ENCODE measurements at regions not wholly inside any gene's neighbourhood (a gene's known extent, or its start where the extent isn't known, plus 50 kb on each side); places are given as distances from the start of the nearest gene placed in this dataset.

DNA sequence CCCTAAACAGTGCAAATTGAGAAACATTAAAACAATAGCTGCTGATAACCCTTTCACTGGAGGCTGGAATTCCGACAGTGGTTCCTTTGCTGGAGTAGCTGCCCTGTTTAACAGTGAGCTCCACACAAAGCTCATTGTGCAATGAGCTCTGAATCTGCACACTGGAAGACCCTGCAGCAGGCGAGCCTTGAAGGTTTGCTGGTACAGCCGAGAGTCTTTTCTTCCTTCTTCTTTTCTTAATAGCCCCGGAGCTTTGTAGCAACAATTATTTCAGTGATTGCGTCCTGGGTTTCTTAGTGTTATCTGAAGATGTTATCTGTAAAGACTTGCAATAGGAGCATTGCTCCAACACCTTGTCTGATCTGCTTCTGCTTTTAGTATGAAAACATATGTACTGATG, 50.8 kb upstream of the CXCR4 start:
- Histone ChIP-seq H3K4me3 (ENCODE audit: low read depth, low read length) (no peak overlapping the region), H2AFZ (no peak overlapping the region), H3K4me1 (no peaks in the 10 kb centered on the region), H3K9ac (no peak overlapping the region), H3K9me3 (ENCODE audit: control insufficient read depth, low read length) (no peaks in the 10 kb centered on the region), H3K79me2 (no peaks in the 10 kb centered on the region), H3K4me2 (ENCODE audit: low read length) (no peak overlapping the region), H3K27me3 (ENCODE audit: control insufficient read depth, insufficient read depth, low read length) (no peaks in the 10 kb centered on the region), H3K27ac (no peak overlapping the region), H3K36me3 (ENCODE audit: control insufficient read depth, insufficient read depth, low read length) (no peaks in the 10 kb centered on the region)
- no peak for TF ChIP-seq CTCF (IDR thresholded peaks at IDR 0.05)

DNA sequence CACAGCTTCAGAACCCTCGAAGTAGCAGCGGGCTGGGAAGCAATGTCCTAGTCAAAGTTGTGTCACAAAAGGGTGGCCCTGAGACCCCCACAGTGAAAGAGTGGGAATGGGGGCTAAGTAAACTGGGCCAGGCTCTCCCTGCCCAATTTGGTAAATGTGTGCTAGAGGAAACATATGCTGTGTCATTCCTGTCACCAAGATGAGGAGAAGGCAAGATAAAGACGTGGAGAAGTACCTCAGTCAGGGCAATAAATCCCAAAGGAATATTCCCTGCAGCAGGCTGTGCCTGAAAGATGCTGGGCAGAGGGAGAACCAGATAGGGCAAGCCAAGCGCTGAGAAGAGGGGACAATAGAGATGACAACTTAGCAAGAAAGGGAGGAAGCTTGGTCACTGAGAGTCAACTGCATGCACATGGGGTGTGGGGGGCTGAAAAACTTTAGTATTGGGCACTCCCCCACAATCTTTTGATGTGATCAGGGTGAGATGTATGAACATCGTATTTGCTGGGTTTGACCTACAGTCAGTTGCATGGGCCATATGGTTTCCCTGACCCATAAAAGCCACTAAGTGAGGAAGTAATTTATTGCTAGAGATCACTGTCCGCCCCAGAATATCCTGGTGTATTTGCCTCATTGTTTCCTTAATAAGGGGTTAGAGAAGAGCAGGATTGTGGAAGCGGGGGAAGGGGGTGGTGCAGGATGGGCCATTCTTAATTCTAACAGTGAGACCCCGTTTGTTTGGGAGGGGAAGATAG, 49.9 kb upstream of the CXCR4 start:
- H3K4me1 ChIP-seq, result no peaks in the 10 kb centered on the region
- H3K4me3 ChIP-seq (ENCODE audit: low read depth, low read length), result no peak overlapping the region
- H3K27me3 ChIP-seq (ENCODE audit: control insufficient read depth, insufficient read depth, low read length), result no peaks in the 10 kb centered on the region
- no peak overlapping the region for H2AFZ ChIP-seq
- H3K79me2 ChIP-seq, result no peaks in the 10 kb centered on the region
- H3K36me3 ChIP-seq (ENCODE audit: control insufficient read depth, insufficient read depth, low read length), result no peaks in the 10 kb centered on the region
- TF ChIP-seq CTCF (IDR thresholded peaks at IDR 0.05), result no peak
- no peak overlapping the region for H3K27ac ChIP-seq
- H3K9ac ChIP-seq, result no peak overlapping the region
- H3K4me2 ChIP-seq (ENCODE audit: low read length), result no peak overlapping the region
- no peaks in the 10 kb centered on the region for H3K9me3 ChIP-seq (ENCODE audit: control insufficient read depth, low read length)

Measured in parathyroid adenoma (tissue), 2 donors.